Liver (tissue), 3 donors: ENCODE measurements at regions not wholly inside any gene's neighbourhood (a gene's known extent, or its start where the extent isn't known, plus 50 kb on each side); places are given as distances from the start of the nearest gene placed in this dataset.

Source experiments
- HNF4A ChIP-seq, 2 donors: conservative IDR thresholded peaks; 2 replicates each; pipeline ENCODE4 v1.6.1; 2016; ENCODE audit warnings: antibody characterized with exemption in 2 of 2, mild to moderate bottlenecking in 2 of 2
- JUND ChIP-seq, 2 donors: IDR thresholded peaks; 2 replicates each; pipeline ENCODE4 v1.6.1; 2016; ENCODE audit warnings: antibody characterized with exemption in 2 of 2
- MAX ChIP-seq: IDR thresholded peaks from 2 replicates; pipeline ENCODE4 v1.6.1; 2016; ENCODE audit warnings: antibody characterized with exemption
- NR2F2 ChIP-seq: IDR thresholded peaks from 2 replicates; pipeline ENCODE4 v1.6.1; 2016; ENCODE audit warnings: antibody characterized with exemption
- RAD21 ChIP-seq, 2 donors: IDR thresholded peaks; 2 replicates each; pipeline ENCODE4 v1.6.1; 2016; ENCODE audit warnings: antibody characterized with exemption in 2 of 2, mild to moderate bottlenecking in 2 of 2
- SP1 ChIP-seq: IDR thresholded peaks from 2 replicates; pipeline ENCODE4 v1.6.1; 2018; ENCODE audit warnings: antibody characterized with exemption, mild to moderate bottlenecking
- TAF1 ChIP-seq: conservative IDR thresholded peaks from 2 replicates; pipeline ENCODE4 v1.6.1; 2016; ENCODE audit warnings: antibody characterized with exemption, mild to moderate bottlenecking
- YY1 ChIP-seq: IDR thresholded peaks from 2 replicates; pipeline ENCODE4 v1.6.1; 2016; ENCODE audit warnings: antibody characterized with exemption, mild to moderate bottlenecking
- ZBTB33 ChIP-seq: IDR thresholded peaks from 2 replicates; pipeline ENCODE4 v1.6.1; 2016; ENCODE audit warnings: antibody characterized with exemption
- TF ChIP-seq, protein P1 (sequence below): fragments of 150-350 bp; IDR thresholded peaks from 2 replicates; pipeline ENCODE4 v1.5.1; 2017; ENCODE audit warnings: improper control_type of control experiment, low read depth, low read length; ENCODE audit not compliant: missing input control
- donor health status: healthy.
- donor health status: healthy.

GRCh38 chr4:100969925-100970324, 377.4 kb downstream of the PPP3CA start:
- TF ChIP-seq, protein P1, sequence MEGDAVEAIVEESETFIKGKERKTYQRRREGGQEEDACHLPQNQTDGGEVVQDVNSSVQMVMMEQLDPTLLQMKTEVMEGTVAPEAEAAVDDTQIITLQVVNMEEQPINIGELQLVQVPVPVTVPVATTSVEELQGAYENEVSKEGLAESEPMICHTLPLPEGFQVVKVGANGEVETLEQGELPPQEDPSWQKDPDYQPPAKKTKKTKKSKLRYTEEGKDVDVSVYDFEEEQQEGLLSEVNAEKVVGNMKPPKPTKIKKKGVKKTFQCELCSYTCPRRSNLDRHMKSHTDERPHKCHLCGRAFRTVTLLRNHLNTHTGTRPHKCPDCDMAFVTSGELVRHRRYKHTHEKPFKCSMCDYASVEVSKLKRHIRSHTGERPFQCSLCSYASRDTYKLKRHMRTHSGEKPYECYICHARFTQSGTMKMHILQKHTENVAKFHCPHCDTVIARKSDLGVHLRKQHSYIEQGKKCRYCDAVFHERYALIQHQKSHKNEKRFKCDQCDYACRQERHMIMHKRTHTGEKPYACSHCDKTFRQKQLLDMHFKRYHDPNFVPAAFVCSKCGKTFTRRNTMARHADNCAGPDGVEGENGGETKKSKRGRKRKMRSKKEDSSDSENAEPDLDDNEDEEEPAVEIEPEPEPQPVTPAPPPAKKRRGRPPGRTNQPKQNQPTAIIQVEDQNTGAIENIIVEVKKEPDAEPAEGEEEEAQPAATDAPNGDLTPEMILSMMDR = no peak
- TF ChIP-seq YY1 (no peak), RAD21 (IDR thresholded peaks at IDR 0.05) (no peak), SP1 (no peak), JUND (IDR thresholded peaks at IDR 0.05) (no peak), HNF4A (conservative IDR thresholded peaks at IDR 0.05) (no peak), ZBTB33 (no peak), NR2F2 (no peak), MAX (no peak), TAF1 (no peak)
